ENCODE measurements at regions not wholly inside any gene's neighbourhood (a gene's known extent, or its start where the extent isn't known, plus 50 kb on each side); places are given as distances from the start of the nearest gene placed in this dataset.

DNA sequence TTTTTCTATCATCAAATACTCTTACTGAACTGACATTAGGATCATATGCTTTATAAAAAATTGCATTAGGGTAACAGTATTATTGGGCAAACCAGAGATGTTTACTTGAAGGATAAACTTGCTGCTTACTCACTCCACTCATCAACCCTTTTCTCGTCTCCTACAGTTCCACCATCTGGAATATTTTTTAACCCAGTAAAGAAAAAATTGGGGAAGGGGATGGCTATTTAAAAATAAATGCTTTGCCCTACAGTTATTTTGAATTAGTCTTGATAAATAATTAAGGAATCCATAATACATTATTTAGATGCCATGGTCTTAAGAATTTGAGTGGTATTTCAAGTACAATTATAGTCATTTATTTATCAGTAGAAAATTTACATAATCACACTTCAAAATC, 225.8 kb downstream of the MEF2C start:
- TF ChIP-seq, protein P1, sequence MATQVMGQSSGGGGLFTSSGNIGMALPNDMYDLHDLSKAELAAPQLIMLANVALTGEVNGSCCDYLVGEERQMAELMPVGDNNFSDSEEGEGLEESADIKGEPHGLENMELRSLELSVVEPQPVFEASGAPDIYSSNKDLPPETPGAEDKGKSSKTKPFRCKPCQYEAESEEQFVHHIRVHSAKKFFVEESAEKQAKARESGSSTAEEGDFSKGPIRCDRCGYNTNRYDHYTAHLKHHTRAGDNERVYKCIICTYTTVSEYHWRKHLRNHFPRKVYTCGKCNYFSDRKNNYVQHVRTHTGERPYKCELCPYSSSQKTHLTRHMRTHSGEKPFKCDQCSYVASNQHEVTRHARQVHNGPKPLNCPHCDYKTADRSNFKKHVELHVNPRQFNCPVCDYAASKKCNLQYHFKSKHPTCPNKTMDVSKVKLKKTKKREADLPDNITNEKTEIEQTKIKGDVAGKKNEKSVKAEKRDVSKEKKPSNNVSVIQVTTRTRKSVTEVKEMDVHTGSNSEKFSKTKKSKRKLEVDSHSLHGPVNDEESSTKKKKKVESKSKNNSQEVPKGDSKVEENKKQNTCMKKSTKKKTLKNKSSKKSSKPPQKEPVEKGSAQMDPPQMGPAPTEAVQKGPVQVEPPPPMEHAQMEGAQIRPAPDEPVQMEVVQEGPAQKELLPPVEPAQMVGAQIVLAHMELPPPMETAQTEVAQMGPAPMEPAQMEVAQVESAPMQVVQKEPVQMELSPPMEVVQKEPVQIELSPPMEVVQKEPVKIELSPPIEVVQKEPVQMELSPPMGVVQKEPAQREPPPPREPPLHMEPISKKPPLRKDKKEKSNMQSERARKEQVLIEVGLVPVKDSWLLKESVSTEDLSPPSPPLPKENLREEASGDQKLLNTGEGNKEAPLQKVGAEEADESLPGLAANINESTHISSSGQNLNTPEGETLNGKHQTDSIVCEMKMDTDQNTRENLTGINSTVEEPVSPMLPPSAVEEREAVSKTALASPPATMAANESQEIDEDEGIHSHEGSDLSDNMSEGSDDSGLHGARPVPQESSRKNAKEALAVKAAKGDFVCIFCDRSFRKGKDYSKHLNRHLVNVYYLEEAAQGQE (IDR thresholded peaks at IDR 0.05; ENCODE audit: low read depth), result no peak
- TF ChIP-seq, protein P2, sequence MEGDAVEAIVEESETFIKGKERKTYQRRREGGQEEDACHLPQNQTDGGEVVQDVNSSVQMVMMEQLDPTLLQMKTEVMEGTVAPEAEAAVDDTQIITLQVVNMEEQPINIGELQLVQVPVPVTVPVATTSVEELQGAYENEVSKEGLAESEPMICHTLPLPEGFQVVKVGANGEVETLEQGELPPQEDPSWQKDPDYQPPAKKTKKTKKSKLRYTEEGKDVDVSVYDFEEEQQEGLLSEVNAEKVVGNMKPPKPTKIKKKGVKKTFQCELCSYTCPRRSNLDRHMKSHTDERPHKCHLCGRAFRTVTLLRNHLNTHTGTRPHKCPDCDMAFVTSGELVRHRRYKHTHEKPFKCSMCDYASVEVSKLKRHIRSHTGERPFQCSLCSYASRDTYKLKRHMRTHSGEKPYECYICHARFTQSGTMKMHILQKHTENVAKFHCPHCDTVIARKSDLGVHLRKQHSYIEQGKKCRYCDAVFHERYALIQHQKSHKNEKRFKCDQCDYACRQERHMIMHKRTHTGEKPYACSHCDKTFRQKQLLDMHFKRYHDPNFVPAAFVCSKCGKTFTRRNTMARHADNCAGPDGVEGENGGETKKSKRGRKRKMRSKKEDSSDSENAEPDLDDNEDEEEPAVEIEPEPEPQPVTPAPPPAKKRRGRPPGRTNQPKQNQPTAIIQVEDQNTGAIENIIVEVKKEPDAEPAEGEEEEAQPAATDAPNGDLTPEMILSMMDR (IDR thresholded peaks at IDR 0.05 in 2 of 3, conservative IDR thresholded peaks at IDR 0.05 in 1 of 3; ENCODE audit: borderline replicate concordance in 1 of 3, insufficient read depth in 1 of 3, low read depth in 2 of 3, low read length in 2 of 3), result no peak
- TF ChIP-seq ELF1 (IDR thresholded peaks at IDR 0.05; ENCODE audit: borderline replicate concordance, low read depth) (no peak), EZH2 (IDR thresholded peaks at IDR 0.05) (no peak), POLR2AphosphoS5 (IDR thresholded peaks at IDR 0.05; ENCODE audit: low read depth, low read length) (no peak), EZH2phosphoT487 (IDR thresholded peaks at IDR 0.05; ENCODE audit: borderline replicate concordance) (no peak), JUND (IDR thresholded peaks at IDR 0.05) (no peak), POLR2A (IDR thresholded peaks at IDR 0.05; ENCODE audit: borderline replicate concordance, extremely low read depth, insufficient read depth, insufficient read length) (no peak)
- TF ChIP-seq, protein P3, sequence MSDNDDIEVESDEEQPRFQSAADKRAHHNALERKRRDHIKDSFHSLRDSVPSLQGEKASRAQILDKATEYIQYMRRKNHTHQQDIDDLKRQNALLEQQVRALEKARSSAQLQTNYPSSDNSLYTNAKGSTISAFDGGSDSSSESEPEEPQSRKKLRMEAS (IDR thresholded peaks at IDR 0.05), result no peak
